ENCODE measurements at regions not wholly inside any gene's neighbourhood (a gene's known extent, or its start where the extent isn't known, plus 50 kb on each side); places are given as distances from the start of the nearest gene placed in this dataset.

- no peak overlapping the region for H3K4me3 ChIP-seq (replicated peaks; ENCODE audit: low read depth, low read length)
- TF ChIP-seq CTCF (IDR thresholded peaks at IDR 0.05; ENCODE audit: low read length, missing control alignments), result no peak
Measured at GRCh38 chr13:50712881-50713280, 130.6 kb downstream of the DLEU7 start.

GRCh38 chr13:50713523-50714248, 129.8 kb downstream of the DLEU7 start:
- H3K4me3 ChIP-seq (replicated peaks; ENCODE audit: low read depth, low read length), result no peak overlapping the region

More at GRCh38 chr13:50712881-50713280, 130.6 kb downstream of the DLEU7 start:
- DNase-seq (ENCODE audit: low read depth), result no peak

DNA sequence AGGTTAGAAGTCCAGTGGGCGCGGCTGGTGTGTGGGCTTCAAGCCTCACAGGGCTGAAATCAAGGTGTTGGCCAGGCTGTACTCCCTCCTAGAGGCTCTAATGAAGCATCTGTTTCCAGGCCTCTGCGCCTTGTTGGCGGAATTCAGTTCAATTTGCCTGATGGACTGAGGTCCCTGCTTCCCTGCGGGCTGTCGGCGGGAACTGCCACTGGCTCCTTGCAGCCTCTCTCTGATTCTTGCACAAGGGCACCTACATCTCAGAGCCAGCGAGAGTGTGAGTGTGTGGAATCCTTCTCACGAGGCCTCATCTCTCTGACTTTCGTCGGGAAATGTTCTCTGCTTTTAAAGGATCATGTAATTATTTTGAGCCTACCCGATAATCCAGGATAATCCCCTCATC, 128.6 kb downstream of the DLEU7 start:
- TF ChIP-seq CTCF (IDR thresholded peaks at IDR 0.05; ENCODE audit: low read length, missing control alignments), result no peak
- no peak overlapping the region for H3K4me3 ChIP-seq (replicated peaks; ENCODE audit: low read depth, low read length)
- no peak for DNase-seq (ENCODE audit: low read depth)

More at GRCh38 chr13:50713523-50714248, 129.8 kb downstream of the DLEU7 start:
- TF ChIP-seq CTCF (IDR thresholded peaks at IDR 0.05; ENCODE audit: low read length, missing control alignments), result no peak
- peak; percentile 85 for DNase-seq (ENCODE audit: low read depth)

DNA sequence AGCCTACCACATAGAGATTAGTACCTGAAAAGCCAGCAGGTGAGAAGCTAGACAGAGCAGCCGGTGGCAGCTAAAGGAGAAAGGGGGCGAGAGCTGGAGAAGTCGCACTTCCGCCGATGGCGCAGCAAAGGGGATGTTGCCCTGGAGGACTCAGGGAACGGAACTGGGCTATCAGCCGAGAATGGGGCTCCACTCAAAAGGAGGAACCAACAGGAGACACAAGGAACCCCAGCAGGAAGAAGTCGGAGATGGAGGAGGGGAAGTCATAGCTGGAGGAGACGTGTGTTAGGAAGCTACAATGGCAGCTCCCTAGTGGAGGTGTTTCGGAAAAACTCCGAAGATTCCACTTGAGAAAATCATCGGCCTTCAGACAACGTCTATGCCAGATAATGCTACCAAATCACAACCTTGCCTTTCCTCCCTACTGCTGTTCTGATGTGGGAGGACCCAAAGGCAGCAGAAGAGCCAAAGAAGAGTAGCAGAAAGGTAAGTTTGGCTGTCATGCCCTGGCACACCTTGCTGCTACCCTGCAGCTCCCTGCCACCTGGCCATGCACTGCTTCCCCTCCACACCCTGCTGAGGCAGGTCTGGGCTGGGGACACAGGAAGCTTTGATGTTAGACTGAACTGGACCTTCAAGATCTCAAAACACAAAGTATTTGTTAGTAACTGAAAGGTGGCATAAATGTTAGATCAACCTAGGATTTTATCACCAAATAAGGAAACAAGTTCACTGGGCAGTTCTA, 127.9 kb downstream of the DLEU7 start:
- no peak for TF ChIP-seq CTCF (IDR thresholded peaks at IDR 0.05; ENCODE audit: low read length, missing control alignments)
- no peak overlapping the region for H3K4me3 ChIP-seq (replicated peaks; ENCODE audit: low read depth, low read length)
- DNase-seq (ENCODE audit: low read depth), result no peak

- no peak for TF ChIP-seq CTCF (IDR thresholded peaks at IDR 0.05; ENCODE audit: low read length, missing control alignments)
- no peak for DNase-seq (ENCODE audit: low read depth)
- no peak overlapping the region for H3K4me3 ChIP-seq (replicated peaks; ENCODE audit: low read depth, low read length)
Measured at GRCh38 chr13:50720861-50721671, 122.4 kb downstream of the DLEU7 start.

DNA sequence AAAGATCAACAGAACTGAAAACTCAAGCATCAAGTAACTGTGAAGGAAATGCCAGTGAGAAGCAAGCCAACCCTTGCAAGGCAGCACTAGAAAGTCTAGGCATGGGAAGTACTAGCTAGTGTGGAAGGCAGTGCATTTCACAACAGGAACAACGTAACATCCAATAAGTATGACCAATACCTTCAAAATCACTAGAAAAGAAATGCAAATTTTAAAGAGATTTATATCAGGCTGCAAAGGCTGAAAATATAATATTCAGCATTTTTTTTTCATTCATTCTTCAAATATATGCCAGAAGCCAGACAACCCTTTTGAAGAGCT, 121.9 kb downstream of the DLEU7 start:
- no peak for DNase-seq (ENCODE audit: low read depth)
- no peak for TF ChIP-seq CTCF (IDR thresholded peaks at IDR 0.05; ENCODE audit: low read length, missing control alignments)
- no peak overlapping the region for H3K4me3 ChIP-seq (replicated peaks; ENCODE audit: low read depth, low read length)

All from fibroblast of pulmonary artery (primary cell).